ENCODE measurements at regions not wholly inside any gene's neighbourhood (a gene's known extent, or its start where the extent isn't known, plus 50 kb on each side); places are given as distances from the start of the nearest gene placed in this dataset.

- DNase-seq (ENCODE audit: low read depth in 3 of 3, low spot score in 2 of 3) = no peak
Observed at GRCh38 chr17:63240106-63240505, 206.0 kb downstream of the CYB561 start.

DNA sequence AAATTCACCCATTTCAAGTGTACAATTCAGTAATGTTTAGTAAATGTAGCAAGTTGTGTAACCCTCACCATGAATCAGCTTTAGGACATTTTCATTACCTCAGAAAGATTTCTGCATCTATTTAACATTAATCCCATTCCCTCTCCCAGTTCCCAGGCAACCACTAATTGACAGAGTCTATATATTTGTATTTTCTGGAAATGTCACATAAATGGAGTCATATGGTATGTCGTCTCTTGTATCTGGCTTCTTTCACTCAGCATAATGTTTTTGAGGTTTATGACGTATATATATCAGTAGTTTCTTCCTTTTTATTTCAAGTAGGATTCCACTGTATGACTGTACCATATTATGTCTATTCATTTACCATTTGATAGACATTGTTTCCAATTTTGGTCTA is 199.8 kb downstream of the CYB561 start:
- no peak for DNase-seq (ENCODE audit: low read depth in 3 of 3, low spot score in 2 of 3)

- DNase-seq (ENCODE audit: low read depth in 3 of 3, low spot score in 2 of 3) = no peak
Observed at GRCh38 chr17:63247706-63248105, 198.4 kb downstream of the CYB561 start.

DNA sequence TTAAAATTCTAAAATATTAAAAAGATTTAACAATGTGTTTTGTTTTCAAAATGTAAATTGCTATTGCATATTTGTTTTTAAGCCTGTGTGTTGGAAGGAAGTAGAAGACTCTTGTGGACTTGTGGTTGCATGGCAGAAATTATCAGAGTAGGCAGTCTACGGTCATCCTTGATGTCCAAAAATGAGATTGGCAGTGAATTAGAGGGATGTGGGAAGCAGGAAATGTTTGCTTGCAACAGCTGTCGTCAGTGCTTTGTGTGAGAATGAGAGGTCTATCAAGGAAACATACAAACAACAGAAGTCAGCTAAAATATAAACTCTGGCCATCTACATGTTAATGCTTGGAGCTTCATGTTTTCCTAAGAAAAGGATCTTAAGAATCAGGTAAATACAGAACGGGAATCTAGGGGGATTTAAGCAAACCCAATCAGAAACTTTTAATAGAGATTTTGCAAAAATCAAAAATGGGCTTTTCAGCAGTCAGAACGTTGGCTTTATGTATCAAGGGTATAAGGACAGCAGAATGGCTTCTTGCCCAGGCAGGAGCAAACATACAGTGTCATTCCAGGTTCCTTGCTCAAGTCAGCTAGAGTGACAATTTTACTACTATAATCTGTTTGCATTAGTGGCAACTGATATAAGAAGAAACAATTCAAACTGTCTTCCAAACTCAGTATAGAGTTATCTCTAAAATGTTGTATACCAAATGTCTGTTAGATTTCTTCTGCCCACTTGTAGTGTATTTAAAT is 196.7 kb downstream of the CYB561 start:
- no peak for DNase-seq (ENCODE audit: low read depth in 3 of 3, low spot score in 2 of 3)

DNA sequence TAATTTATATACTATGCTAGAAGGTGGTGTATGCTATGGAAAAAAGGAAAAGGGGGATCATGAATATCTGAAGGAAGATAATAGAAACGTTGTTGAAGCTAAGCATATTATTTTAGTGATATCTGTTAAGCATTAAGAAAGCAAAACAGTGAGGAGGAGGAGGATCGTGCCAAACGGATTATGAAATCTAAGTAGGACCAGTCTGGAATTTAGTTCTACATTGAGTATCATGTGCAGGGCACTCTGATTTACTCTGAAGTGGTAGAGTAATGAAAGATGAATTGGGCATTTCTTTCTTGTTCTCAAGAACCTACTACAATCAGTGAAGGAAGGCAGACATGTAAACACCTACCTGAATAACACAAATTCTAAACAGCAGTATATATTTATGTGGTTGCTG is 195.3 kb downstream of the CYB561 start:
- DNase-seq (ENCODE audit: low read depth in 3 of 3, low spot score in 2 of 3) = no peak

- DNase-seq (ENCODE audit: low read depth in 3 of 3, low spot score in 2 of 3) = no peak
Observed at GRCh38 chr17:63258785-63259184, 187.3 kb downstream of the CYB561 start.

GRCh38 chr17:63262751-63263476 is 183.2 kb downstream of the CYB561 start:
- no peak for DNase-seq (ENCODE audit: low read depth in 3 of 3, low spot score in 2 of 3)

- no peak for DNase-seq (ENCODE audit: low read depth in 3 of 3, low spot score in 2 of 3)
Observed at GRCh38 chr17:63265526-63265925, 180.6 kb downstream of the CYB561 start.

- no peak for DNase-seq (ENCODE audit: low read depth in 3 of 3, low spot score in 2 of 3)
Observed at GRCh38 chr17:63267846-63268245, 178.3 kb downstream of the CYB561 start.

- no peak for DNase-seq (ENCODE audit: low read depth in 3 of 3, low spot score in 2 of 3)
Observed at GRCh38 chr17:63268827-63269226, 177.3 kb downstream of the CYB561 start.

DNA sequence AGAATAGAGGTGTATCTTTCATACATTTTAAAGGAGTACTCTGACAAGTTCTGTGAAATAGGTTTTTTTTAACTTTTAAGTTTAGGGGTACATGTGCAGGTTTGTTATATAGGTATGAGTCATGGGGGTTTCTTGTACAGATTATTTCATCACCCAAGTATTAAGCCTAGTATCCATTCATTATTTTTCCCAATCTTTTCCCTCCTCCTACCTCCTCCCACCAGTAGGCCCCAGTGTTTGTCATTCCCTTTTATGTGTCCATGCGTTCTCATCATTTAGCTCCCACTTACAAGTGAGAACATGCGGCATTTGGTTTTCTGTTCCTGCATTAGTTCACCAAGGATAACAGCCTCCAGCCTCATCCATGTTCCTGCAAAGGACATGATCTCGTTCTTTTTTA is 175.5 kb downstream of the CYB561 start:
- no peak for DNase-seq (ENCODE audit: low read depth in 3 of 3, low spot score in 2 of 3)

DNA sequence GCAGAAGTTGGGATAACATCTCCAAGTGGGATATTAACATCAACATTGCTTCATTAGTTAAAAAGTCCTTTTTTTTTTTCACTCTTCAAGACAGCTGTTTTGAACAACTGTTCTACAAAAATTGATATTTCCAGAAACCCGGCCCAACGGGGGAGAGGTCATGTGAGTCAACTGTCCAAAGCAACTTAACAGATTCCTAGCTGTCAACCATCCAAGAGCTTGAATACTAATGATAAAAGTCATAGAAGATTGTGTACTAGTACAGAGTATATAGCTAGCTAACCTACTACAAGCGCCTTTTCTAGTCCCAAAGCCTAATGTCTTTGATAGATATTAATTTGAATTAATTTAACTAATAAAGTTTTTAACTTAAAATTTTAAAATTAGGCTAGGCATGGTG is 172.0 kb downstream of the CYB561 start:
- DNase-seq (ENCODE audit: low read depth in 3 of 3, low spot score in 2 of 3) = no peak

GRCh38 chr17:63275318-63275970 is 170.7 kb downstream of the CYB561 start:
- no peak for DNase-seq (ENCODE audit: low read depth in 3 of 3, low spot score in 2 of 3)

- DNase-seq (ENCODE audit: low read depth in 3 of 3, low spot score in 2 of 3) = no peak
Observed at GRCh38 chr17:63275971-63276745, 169.9 kb downstream of the CYB561 start.

DNA sequence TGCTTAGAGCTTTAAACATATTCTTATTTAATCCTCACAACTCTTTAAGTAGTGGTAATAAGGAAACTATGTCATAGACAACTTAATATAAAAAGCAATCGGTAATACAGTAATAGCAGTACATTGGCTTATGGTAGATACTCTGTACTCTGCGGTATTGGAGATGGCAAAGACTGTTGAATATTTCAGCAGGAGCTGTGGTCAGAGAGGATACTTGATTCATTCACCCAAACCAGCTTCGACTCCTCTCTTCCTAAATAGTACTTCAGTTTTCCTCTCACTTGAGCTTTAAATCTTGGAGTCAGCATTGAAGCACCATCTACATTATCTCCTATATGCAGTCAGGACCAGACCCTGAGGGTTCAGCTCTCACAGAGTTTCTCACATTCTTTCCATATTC is 169.3 kb downstream of the CYB561 start:
- no peak for DNase-seq (ENCODE audit: low read depth in 3 of 3, low spot score in 2 of 3)

GRCh38 chr17:63277629-63278028 is 168.5 kb downstream of the CYB561 start:
- no peak for DNase-seq (ENCODE audit: low read depth in 3 of 3, low spot score in 2 of 3)

GRCh38 chr17:63278728-63279442 is 167.2 kb downstream of the CYB561 start:
- no peak for DNase-seq (ENCODE audit: low read depth in 3 of 3, low spot score in 2 of 3)

- DNase-seq (ENCODE audit: low read depth in 3 of 3, low spot score in 2 of 3) = no peak
Observed at GRCh38 chr17:63279498-63280230, 166.4 kb downstream of the CYB561 start.

- DNase-seq (ENCODE audit: low read depth in 3 of 3, low spot score in 2 of 3) = no peak
Observed at GRCh38 chr17:63282455-63282854, 163.7 kb downstream of the CYB561 start.

DNA sequence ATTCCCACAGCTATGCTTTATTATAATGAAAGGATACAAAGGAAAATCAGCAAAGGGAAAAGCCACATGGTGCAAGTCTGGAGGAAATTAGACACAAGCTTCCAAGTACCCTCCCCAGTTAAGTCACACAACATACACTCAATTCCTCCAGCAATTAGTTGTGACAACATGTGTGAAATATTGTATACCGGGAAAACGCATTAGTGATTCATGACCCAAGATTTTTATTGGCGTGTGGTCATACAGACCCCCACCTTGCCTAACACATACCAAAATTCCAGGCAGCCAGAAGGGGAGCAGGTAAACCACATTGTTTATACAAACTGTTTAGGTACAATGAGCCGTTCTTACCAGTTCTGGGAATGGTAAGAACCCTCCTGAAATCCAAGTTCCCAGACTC is 160.6 kb downstream of the CYB561 start:
- DNase-seq (ENCODE audit: low read depth in 3 of 3, low spot score in 2 of 3) = no peak

All from right renal cortex interstitium (tissue), 3 donors.